Smooth muscle cell (in vitro differentiated cells): ENCODE measurements at regions not wholly inside any gene's neighbourhood (a gene's known extent, or its start where the extent isn't known, plus 50 kb on each side); places are given as distances from the start of the nearest gene placed in this dataset.

Experiments
- DNase-seq: peaks from one replicate; lab custom pipeline; 2025; ENCODE audit not compliant: unreplicated experiment; lab: John Stamatoyannopoulos, UW
- H2AFZ ChIP-seq: fragments of 200-600 bp; sonication (generic); 2 replicates; pipeline ENCODE4 v1.6.0; 2016; ENCODE audit warnings: antibody characterized with exemption, low read depth, mild to moderate bottlenecking
- H3F3A ChIP-seq: fragments of 200-600 bp; sonication (generic); 2 replicates; pipeline ENCODE4 v1.6.0; 2017; ENCODE audit warnings: antibody characterized with exemption, low read depth
- H3K27ac ChIP-seq: fragments of 200-600 bp; sonication (generic); 2 replicates; pipeline ENCODE4 v1.5.1; 2016; ENCODE audit warnings: low read depth, mild to moderate bottlenecking
- H3K27me3 ChIP-seq: fragments of 200-600 bp; sonication (generic); 2 replicates; pipeline ENCODE4 v1.6.1; 2016; ENCODE audit warnings: low read depth, mild to moderate bottlenecking
- H3K36me3 ChIP-seq: fragments of 200-600 bp; sonication (generic); 2 replicates; pipeline ENCODE4 v1.5.1; 2016; ENCODE audit warnings: low read depth
- H3K4me1 ChIP-seq: fragments of 200-600 bp; sonication (generic); 2 replicates; pipeline ENCODE4 v1.5.1; 2016; ENCODE audit warnings: low read depth
- H3K4me2 ChIP-seq: fragments of 200-600 bp; sonication (generic); 2 replicates; pipeline ENCODE4 v1.6.0; 2016; ENCODE audit warnings: mild to moderate bottlenecking
- H3K4me3 ChIP-seq: fragments of 200-600 bp; sonication (generic); 2 replicates; pipeline ENCODE4 v1.5.1; 2016; ENCODE audit warnings: mild to moderate bottlenecking
- H3K79me2 ChIP-seq: fragments of 200-600 bp; sonication (generic); 2 replicates; pipeline ENCODE4 v1.6.0; 2016; ENCODE audit warnings: low read depth, mild to moderate bottlenecking
- H3K9ac ChIP-seq: fragments of 200-600 bp; sonication (generic); 2 replicates; pipeline ENCODE4 v1.6.0; 2016; ENCODE audit warnings: low read depth
- H3K9me3 ChIP-seq: fragments of 200-600 bp; sonication (generic); replicated peaks from 2 replicates; pipeline ENCODE4 v1.5.1; 2016; ENCODE audit warnings: low read depth
- H4K20me1 ChIP-seq: fragments of 200-600 bp; sonication (generic); 2 replicates; pipeline ENCODE4 v1.6.0; 2016; ENCODE audit warnings: low read depth
- WGBS: methylation state at CpG from one replicate; pipeline ENCODE4 v1.1.7; 2016; ENCODE audit warnings: low lambda C conversion rate; 5-methylcytosine and 5-hydroxymethylcytosine counted together
- TF ChIP-seq, protein P1 (sequence below): fragments of 200-600 bp; sonication (generic); IDR thresholded peaks from 2 replicates; pipeline ENCODE4 v1.5.1; 2017; ENCODE audit warnings: borderline replicate concordance, mild to moderate bottlenecking, antibody characterized with exemption; ENCODE audit not compliant: insufficient read depth, poor library complexity, severe bottlenecking

DNA sequence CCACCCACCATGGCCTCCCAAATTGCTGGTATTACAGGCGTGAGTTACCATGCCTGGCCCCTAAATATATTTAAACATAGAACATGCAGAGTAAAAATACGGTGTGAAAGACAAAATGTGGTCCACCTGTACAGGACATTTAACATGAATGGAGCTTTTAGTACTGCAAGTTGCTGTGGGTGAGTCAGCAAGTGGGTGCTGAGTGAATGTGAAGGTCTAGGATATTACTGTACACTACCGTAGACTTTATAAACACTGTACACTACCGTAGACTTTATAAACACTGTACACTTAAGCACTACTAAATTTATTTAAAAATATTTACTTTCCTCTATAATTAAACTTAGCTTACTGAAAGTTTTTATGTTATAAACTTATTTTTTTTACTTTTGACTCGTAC is 317.8 kb downstream of the PRDM9 start:
- H3K9ac ChIP-seq = no peak overlapping the region
- H3K36me3 ChIP-seq = no peaks in the 10 kb centered on the region
- H3K4me3 ChIP-seq = no peak overlapping the region
- no peaks in the 10 kb centered on the region for H4K20me1 ChIP-seq
- TF ChIP-seq, protein P1, sequence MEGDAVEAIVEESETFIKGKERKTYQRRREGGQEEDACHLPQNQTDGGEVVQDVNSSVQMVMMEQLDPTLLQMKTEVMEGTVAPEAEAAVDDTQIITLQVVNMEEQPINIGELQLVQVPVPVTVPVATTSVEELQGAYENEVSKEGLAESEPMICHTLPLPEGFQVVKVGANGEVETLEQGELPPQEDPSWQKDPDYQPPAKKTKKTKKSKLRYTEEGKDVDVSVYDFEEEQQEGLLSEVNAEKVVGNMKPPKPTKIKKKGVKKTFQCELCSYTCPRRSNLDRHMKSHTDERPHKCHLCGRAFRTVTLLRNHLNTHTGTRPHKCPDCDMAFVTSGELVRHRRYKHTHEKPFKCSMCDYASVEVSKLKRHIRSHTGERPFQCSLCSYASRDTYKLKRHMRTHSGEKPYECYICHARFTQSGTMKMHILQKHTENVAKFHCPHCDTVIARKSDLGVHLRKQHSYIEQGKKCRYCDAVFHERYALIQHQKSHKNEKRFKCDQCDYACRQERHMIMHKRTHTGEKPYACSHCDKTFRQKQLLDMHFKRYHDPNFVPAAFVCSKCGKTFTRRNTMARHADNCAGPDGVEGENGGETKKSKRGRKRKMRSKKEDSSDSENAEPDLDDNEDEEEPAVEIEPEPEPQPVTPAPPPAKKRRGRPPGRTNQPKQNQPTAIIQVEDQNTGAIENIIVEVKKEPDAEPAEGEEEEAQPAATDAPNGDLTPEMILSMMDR = no peak
- WGBS = 87% methylated on average over 5 of the region's 5 CpGs
- no peaks in the 10 kb centered on the region for H3F3A ChIP-seq
- no peaks in the 10 kb centered on the region for H3K4me1 ChIP-seq
- no peak overlapping the region for H3K27ac ChIP-seq
- no peak overlapping the region for H2AFZ ChIP-seq
- no peaks in the 10 kb centered on the region for H3K27me3 ChIP-seq
- no peaks in the 10 kb centered on the region for H3K79me2 ChIP-seq
- no peak for DNase-seq
- no peak overlapping the region for H3K4me2 ChIP-seq
- H3K9me3 ChIP-seq = no peaks in the 10 kb centered on the region

DNA sequence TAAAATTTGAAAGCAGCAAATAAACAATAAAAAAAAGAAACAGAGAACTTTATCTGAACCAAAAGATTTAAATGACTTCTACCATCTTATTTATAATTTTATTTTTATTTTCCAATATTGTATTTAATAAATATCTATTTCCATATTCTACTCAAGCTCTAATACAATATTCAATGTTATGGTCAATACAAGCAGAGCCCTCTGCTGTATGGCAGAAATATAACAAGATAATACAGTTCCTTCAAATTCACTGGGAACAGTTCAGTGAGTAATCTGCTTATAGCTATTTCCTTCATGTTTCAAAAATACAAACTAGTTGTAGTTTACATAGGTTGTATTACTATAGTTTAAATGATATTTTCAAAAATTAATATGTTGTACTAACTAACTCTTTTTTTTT is 332.7 kb downstream of the PRDM9 start:
- no peaks in the 10 kb centered on the region for H3K27me3 ChIP-seq
- H3K27ac ChIP-seq = no peak overlapping the region
- H4K20me1 ChIP-seq = no peaks in the 10 kb centered on the region
- DNase-seq = no peak
- no peaks in the 10 kb centered on the region for H3K4me1 ChIP-seq
- H3K79me2 ChIP-seq = no peaks in the 10 kb centered on the region
- H3K36me3 ChIP-seq = no peaks in the 10 kb centered on the region
- no peak overlapping the region for H3K4me3 ChIP-seq
- H2AFZ ChIP-seq = no peak overlapping the region
- H3K9me3 ChIP-seq = no peaks in the 10 kb centered on the region
- no peaks in the 10 kb centered on the region for H3F3A ChIP-seq
- TF ChIP-seq, protein P1 = peak; percentile 20
- H3K4me2 ChIP-seq = no peak overlapping the region
- H3K9ac ChIP-seq = no peak overlapping the region

DNA sequence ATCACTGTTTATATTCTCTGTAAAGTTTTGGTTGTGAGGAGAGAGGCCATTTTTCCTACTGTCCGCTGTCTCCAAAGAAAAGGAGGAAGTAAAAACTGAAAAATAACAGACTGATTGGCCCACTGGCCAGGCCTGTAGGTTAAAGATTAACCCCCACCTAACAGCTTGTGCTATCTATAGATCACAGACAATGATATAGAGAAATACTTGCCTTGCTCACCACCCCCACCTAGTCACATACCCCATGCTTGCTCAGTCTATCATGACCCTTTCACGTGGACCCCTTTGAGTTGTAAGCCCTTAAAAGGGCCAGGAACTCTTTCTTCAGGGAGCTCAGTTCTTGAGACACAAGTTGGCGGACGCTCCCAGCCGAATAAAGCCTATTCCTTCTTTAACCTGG is 357.4 kb downstream of the PRDM9 start:
- Histone ChIP-seq H3K27ac (no peak overlapping the region), H3K4me1 (no peaks in the 10 kb centered on the region), H4K20me1 (no peaks in the 10 kb centered on the region), H3K4me2 (no peak overlapping the region), H3K9me3 (no peaks in the 10 kb centered on the region), H3K9ac (no peak overlapping the region), H3K79me2 (no peaks in the 10 kb centered on the region), H3F3A (no peaks in the 10 kb centered on the region), H2AFZ (no peak overlapping the region), H3K27me3 (no peaks in the 10 kb centered on the region), H3K36me3 (no peaks in the 10 kb centered on the region), H3K4me3 (no peak overlapping the region)
- WGBS = 82% methylated on average over 5 of the region's 5 CpGs
- DNase-seq = no peak
- TF ChIP-seq, protein P1 = no peak

DNA sequence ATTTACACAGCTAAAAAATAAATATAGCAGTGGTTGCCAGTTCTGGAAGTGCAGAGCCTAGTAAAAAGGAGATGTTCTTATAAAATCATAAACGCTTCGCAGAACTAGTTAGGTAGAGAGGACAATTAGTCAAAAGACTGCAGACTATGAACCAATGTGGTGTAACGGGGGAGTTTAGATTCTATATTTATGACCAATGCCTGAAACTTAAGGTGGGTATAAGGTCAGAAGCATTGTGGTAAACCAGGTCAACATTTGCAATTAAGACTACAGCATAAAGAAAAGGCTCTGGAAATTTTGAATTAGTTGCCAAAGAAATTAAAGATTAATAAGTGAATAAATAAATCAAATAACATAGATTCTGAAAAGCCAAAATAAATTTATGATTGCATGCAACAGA is 370.4 kb downstream of the PRDM9 start:
- H3K79me2 ChIP-seq = no peaks in the 10 kb centered on the region
- H3F3A ChIP-seq = no peaks in the 10 kb centered on the region
- H2AFZ ChIP-seq = no peak overlapping the region
- TF ChIP-seq, protein P1 = no peak
- no peaks in the 10 kb centered on the region for H4K20me1 ChIP-seq
- H3K4me2 ChIP-seq = no peak overlapping the region
- H3K27me3 ChIP-seq = no peaks in the 10 kb centered on the region
- no peaks in the 10 kb centered on the region for H3K9me3 ChIP-seq
- no peak overlapping the region for H3K4me3 ChIP-seq
- no peak overlapping the region for H3K9ac ChIP-seq
- no peak for DNase-seq
- 93% methylated on average over 3 of the region's 3 CpGs for WGBS
- no peaks in the 10 kb centered on the region for H3K36me3 ChIP-seq
- no peaks in the 10 kb centered on the region for H3K4me1 ChIP-seq
- H3K27ac ChIP-seq = no peak overlapping the region
